Glomerular visceral epithelial cell (primary cell): ENCODE measurements at regions not wholly inside any gene's neighbourhood (a gene's known extent, or its start where the extent isn't known, plus 50 kb on each side); places are given as distances from the start of the nearest gene placed in this dataset.
"Not testable (repeated sequence)": the region's sequence is repeated elsewhere in the genome, so short reads cannot be mapped to it uniquely, and the experiment has no call there.

Source experiments
- DNase-seq: peaks from one replicate; pipeline ENCODE4 v3.0.0-alpha.2; 2016; ENCODE audit errors: extremely low spot score

DNA sequence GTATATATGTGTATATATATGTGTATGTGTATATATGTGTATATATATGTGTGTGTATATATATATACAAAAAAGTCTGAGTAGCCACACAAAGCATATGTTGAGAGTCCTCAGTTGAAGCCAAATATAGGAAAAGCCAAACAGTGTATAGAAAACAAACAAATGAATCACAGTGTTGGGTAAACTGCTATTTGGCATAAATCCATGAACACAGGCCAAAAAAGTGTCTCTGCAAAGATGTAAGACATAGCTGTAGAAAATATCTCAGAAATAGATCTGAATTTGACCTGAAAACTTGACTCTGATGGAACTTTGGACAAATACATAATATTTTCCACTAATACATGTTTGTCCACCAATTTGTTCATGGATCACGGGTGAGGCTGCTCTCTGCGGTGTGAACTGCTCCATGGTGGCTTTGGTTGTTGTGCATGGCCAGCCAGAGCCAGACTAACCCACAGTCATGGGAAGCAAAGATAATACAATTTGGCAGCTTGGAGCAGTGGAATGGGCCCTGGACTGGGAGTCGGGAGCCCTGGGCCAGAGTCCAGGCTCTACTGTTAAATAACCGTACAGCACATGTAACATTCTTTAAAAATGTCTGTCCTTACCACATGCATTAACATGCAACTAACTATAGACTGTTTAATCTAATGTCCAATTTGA, 76.9 kb upstream of the EED start:
- DNase-seq, result no peak

DNA sequence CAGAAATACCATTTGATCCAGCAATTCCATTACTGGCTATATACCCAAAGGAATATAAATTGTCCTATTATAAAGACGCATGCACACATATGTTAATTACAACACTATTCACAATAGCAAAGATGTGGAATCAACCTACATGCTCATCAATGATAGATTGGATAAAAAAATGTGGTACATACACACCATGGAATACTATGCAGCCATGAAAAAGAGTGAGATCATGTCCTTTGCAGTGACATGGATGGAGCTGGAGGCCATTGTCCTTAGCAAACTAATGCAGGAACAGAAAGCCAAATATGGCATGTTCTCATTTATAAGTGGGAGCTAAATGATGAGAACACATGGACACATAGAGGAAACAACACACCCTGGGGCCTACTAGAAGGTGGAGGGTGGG, 78.3 kb upstream of the EED start:
- DNase-seq, result not testable (repeated sequence)

DNA sequence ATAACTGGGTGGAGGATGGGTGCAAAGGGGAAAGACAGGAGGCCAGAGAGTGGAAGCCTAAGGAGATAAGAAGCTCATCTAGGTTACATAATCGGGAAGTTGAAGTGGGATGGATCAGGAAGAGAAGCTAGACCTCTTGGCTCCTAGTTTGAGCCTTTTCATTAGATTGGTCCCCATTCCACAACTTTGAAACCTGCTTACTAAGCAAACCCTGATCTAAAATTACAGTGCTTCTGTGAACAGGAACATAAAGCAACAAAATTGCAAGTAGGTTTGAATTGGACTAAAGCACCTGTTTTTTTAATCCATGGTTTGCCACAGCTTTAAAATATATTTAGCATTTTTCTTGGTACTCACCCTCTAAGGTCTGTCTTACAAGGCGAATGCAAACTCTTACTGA, 80.4 kb upstream of the EED start:
- DNase-seq, result no peak

DNA sequence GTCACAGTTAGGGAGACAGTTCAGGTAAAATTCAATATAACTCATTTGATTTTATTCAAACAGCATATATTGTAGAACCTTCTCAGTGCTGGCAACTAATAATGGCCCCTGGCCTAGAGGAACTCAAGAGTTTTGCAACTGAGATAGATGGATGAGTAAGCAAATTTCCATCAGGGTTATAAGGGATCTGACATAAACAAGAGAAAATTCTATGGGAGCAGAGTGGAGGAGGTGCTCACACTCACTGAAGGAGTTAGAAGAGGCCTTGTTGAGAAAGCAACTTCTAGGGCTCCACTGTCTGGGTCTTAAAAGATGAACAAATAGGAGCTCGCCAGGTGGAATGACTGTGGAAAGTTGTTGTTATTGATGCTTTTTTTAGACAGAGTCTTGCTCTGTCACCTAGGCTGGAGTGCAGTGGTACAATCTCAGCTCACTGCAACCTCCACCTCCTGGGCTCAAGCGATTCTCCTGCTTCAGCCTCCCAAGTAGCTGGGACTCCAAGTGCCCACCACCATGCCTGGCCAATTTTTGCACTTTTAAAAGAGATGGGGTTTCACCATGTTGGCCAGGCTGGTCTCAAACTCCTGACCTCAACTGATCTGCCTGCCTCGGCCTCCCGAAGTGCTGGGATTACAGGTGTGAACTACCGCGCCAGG, 81.2 kb upstream of the EED start:
- DNase-seq, result not testable (repeated sequence)

DNA sequence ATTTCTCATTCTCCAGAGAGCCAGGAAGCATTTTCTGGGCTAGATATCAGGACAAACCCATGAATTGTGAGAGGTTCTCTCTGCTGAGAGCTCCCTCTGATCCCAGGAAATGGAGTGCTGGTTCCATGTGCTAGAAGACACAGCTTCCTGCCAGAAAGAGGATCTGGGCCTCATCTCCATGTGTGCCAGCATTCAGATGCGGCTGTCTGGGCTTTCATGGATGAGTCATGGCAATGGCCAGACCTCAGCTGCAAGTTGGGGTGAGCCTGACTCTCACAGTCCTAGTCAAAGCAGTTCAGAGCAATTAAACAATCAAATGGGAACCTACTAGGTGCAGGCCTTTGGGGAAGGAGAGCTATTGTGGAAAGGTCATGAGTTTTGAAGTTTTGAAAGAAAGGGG, 82.3 kb upstream of the EED start:
- DNase-seq, result peak; percentile 81

DNA sequence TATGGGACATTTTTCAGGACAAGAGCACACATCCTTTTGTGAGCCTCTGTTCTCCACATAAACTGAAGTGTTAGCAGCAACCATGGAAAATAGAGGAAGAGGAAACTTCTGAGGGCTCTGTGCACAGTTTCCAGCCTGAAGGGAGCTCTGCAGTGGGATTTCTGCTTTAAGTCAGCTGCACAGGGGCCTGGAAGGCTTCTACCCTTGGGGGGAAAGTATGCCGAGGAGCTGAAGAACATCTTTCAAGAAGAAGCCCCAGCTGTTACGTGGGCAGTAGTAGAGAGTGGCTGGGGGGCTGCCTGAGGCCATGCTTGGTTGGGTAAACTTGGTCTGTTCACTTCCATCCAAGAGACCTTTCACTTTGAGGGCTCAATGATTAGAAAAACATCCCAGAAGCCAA, 82.7 kb upstream of the EED start:
- no peak for DNase-seq

DNA sequence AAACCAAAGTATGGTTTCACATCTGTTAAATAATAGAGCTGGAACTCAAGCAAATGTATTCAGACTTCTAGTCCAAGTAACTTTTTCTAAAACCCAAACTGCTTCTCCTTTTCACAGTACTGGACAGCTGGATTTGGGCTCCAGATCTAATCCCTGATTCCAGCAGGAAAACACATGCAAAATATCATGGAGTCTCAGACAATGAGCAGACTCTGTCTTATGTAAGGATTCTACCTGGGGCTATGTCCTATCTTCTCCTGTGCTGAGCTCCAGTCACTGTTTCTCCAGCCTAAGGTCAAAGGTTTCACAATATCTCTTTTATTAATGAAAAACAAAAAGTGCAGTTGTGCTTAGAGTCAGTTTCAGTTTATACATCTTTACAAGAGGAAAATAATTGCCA, 83.2 kb upstream of the EED start:
- no peak for DNase-seq

DNA sequence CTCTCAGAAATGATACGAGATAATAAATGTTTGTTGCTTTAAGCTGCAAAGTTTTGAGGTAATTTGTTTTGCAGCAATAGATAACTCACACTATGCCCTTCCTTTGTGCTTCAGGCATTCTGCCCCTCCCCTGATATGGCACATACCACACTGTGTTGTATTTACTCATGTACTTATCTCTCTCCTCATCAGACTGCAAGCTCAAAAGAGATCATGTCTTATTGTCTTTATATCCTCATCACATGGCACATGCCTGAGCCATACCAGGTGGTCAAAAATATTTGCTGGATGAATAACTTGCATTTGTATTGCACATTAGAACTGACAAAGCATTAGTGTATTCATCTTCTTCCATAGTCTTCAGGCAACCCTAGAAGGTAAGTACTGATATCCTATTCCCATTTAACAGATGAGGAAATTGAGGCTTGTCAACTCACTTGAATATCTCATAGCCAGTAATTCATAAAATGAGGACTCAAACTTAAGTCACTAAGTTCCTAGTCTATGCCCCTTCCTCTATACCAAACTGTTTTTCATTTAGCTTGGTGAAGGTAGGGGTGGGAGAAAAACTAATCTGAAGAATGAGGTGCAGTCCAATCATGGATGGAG, 83.9 kb upstream of the EED start:
- no peak for DNase-seq

DNA sequence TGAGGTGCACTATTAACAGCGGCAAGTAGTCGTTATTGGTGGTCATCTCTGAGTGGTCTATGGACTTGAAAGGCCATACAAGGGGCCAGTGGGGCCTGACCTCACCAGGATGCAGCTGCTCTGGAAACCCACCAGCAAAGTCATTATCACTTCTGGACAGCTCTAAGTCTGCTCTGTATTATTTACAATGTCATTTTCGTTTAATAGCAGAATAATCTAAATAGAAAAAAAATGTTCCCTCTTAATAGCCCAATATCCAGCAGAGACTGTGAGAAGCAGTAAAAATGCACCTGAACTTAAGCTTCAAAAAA, 85.0 kb upstream of the EED start:
- DNase-seq, result no peak

DNA sequence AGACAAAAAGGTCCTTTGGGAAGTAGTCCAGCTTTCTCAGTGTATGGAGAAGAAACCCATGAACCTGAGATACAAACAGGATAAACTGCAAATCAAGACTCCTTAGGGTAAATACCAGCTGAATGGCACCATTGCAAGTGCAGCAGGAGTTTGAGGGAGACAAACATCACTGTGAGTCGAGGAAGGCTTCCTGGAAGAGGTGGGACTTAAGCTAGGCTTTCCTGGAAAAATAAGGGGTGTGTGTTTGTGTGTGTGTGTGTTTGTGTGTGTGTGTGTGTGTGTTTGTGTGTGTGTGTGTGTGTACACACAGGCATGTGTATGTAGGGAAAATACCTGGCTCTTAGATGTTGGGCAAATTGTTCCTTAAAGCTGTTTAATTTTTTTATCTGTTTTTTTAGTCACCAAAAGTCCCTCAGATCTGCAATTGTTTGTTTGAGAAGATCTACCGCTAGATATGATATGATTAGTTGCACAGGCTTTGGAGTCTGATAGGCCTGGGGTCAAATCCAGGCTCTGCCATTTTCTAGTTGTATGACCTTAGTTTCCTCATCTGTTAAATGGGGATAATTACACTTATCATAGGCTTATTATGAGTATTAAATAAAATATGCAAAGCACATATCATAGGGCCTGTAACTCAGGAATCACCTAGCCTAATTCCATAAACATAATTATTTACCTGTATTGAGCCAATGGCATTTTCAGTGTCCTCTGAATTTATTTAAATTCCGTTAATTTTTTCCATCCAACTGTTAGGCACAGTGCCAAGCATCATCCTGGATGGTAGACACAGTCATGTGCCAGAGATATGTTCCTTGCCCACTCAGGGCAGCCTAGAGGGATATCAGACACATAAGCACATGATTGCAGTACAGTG, 85.6 kb upstream of the EED start:
- DNase-seq, result no peak

DNA sequence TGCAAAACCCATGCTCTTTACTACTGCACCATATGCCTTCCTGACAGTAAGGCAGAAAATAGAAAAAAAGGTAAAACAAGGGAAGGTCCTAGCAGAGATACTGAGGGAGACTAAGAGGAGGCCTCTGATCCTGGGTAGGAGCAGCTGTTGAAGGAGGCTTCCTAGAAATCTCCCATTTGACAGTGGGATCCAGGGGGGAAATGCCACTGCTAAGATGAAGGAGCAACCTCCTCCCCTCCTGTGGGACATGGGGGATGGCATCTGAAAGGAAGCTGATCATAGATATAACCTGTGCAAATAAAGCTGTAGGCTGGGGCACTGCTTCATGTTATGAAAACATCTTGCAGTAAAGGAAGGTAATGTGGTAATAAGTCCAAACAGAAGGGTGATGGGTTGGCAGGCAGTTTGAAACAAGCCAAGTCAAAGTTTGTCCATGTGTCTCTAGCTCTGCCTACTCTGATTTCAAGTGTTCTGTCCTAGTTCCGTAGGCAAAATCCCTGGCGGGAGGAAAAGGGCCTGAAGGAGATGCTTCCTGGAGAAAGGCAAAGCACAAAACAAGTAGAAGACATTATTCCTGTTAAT, 86.7 kb upstream of the EED start:
- DNase-seq, result no peak

DNA sequence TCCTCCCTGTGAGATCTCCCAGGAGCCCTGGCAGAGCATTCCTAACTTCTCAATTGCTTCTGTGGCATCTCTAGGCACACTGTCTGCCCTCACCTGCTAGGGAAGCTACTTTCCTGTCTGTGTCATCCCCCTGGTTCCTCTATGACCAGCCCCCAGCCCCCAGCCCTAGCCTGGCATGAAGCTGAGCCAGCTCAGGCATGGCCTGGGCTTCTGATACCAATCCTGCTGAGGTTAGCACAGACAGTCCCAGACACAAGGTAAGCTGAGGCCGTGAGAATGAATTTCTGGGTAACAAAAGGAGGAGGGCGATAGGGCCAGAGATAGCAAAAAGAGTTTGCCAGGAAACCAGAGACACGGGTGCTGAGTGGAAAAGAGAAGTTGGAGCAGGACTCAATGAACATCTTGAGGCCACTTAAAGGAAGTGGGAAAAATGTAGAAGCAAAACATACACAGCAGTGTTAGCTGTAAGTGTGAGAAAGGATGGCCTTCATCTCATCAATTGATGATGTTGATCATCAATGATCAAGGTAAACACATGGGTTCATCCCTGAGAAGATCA, 87.6 kb upstream of the PICALM start:
- DNase-seq, result no peak

DNA sequence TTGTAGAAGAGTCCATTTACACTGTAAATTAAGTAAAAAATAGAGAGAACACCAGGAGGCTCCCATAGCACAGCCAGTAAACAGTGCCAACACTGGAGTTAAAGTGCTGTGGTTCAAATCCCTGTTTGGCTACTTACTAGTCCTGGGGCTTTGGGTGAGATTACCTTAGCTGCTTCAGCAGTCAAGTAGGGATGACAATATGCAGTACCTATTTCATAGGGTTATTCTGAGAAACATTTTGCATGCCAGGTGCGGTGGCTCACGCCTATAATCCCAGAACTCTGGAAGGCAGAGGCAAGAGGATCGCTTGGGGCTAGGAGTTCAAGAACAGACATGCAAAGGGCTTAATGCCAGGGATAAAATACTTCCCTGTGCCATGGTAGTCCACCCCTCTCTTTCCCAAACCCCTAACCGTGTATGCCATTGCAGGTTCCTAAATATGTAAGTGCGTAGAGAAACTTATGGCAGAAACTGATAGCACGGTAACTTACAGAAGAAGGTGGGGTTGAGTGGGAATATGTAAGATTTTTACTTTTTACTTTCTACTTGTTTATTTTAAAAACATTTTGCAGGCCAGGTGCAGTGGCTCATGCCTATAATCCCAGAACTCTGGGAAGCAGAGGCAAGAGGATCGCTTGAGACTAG, 86.4 kb upstream of the PICALM start:
- DNase-seq, result no peak

DNA sequence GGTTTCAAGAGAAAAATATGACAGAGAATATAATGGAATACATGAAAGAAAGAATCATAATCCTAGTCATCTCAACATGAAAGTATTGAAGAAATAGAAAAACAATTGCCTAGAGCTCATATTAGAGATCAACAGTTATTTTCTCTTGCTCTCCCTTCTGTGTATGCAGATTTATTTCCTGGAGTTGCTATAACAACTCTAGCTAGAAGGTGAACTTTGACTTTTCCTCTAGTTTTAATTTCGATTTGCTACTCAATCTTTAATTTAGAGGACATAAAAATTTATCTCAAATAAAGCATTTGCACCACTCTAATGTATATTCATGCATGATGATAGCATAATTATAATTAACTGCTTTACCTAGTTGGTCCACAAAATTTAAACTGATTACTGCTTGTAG, 84.6 kb upstream of the PICALM start:
- no peak for DNase-seq

DNA sequence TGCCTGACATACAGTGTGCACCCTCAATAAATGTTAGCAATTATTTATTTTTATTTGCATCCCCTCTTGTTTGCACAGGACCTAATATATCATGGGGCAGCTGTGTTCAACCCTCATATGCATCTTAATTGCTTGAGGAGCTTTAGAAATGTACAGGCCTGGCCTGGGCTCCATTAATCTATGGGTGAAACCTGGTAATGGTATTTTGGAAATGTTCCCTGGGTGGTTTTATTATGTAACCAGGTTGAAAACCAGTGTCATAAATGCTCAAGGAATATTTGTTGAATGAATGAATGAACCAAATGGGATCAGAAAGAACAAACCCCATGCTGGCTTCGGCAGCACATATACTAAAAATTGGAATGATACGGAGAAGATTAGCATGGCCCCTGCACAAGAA, 84.0 kb upstream of the PICALM start:
- DNase-seq, result no peak

DNA sequence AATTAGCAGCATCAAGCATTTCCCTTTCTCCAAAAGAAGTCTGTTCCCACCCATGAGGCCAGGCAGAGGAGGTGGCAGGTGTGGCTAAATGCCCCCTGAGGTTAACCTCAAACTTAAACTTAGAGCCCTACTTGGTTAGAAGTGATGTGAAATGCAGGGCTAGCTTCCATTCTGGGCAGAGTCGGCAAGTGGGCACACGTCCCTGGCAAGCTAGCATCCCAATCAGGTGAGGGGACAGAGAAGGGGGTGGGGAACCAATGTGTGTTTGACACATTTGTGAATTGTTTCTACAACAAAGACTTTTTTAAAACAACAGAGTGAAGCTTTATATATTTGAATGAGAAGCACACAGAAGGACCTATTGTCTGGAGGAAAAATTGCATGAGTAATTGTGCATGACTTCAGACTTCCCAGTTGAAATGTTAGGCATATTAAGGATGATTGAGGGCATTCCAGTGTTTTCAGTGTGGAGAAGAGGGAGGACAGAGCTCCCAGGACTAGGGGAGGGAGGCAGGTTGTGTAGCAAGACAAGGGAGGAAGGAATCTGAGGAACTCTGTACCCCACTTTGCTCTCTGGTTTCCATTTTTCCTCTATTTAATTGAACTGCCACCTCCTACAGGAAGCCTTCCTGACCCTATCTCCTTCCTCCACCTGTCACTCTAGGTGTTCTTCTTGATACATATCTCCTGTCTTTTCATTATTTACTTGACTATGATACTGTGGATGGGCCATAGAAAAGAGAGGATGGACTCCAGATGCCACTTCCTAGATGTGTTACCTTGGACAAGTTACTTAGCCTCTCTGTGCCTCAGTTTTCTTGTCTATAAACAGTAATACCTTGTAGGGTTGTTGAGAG, 83.3 kb upstream of the PICALM start:
- DNase-seq, result peak; percentile 82

DNA sequence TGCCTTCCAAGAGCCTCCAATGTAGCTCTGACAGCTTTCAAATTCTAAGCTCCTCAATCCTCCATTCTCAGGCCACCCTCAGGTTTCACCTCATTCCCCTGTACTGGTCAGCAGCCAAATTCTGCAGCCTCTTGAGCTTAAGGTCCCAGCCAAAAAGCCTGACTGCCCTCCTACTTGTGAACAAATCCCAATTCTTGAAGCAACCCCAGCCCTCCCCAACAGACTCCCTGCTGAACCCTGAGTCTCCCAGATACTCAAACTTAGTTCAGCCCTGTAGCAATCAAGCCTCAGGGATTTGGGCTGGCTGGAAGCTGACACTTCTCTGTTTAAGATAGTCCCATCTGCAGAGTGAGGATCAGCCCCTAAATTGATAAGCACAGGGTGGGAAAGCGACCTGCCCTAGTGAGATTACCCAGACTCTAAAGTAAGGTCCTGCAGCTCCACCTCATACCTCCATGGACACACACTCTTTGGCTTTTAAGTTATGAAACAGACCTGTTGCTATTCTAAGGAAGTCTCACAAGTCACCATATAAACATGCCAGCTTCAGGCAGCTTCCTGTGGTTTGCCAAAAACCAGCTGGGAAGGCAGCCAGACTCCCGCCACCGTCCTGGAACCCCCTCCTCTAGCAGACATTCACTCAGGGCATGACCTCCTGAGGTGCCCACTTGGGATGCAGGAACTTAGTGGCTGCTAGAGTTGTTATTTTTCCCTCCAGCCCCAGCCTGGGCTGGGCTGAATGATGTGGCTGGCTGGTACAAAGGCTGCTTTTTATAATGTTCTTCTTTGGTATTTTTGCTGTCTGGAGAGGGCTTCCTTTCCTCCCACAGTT, 82.5 kb upstream of the PICALM start:
- DNase-seq, result peak; percentile 93

DNA sequence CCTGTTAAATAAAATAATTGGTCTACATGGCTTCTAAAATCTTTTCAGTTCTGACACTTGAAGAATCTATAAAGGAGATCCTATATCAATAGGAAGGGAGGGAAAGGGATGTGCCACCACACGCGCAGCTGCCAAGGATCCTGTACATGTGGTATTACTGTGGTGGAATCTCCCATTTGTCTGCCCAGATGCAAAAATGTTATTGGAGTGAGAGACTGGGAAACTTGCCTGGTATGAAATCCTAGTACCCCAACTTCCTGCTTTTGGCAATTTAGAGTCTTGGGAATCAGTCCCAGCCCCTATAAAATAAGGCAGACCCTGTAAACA, 81.9 kb upstream of the PICALM start:
- DNase-seq, result peak; percentile 27

DNA sequence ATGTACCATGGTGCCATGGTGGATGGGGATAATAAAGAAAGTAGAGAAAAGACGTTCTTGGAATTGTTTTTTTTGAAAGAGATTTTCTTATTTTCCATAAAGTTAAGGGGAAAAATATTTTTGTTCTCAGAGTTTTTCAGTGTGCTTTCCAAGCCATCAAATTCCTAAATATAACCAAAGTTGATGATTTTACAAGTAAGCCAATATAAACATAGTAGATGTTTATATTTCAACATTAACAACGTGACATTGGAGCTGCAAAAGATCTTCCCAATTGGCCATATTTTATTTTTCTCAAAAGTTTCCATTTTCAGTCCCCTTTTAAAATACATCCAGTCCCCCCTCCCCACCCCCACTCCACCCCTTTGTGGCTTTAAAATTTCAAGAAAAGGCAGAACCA, 80.9 kb upstream of the PICALM start:
- no peak for DNase-seq

DNA sequence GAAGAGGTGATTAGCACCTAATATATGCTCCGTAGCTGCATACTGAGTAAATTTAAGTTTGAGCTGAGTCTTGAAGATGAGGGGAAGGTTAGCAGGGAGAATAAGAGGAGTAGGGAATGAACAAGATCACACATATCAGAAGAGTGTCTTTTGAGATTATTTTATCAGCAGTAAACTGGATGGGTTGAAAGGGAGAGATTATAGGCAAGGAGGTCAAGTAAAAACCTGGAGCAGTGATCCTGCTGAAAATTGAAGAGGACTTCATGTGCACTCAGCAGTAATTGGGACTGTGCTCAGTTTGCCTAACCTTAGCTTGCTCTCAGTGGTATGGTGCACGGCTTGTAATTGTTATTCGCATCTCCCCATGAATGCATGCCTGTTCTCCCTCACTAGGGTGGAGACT, 79.5 kb upstream of the PICALM start:
- DNase-seq, result no peak
